ENCODE measurements at regions not wholly inside any gene's neighbourhood (a gene's known extent, or its start where the extent isn't known, plus 50 kb on each side); places are given as distances from the start of the nearest gene placed in this dataset.
A peak's percentile ranks its signal among the peaks of the same experiment; 100 is the strongest.
"Not testable (repeated sequence)": the region's sequence is repeated elsewhere in the genome, so short reads cannot be mapped to it uniquely, and the experiment has no call there.

GRCh38 chr3:106276151-106276550, 407.3 kb upstream of the CBLB start:
- no peak for DNase-seq

- no peak for DNase-seq
Measured at GRCh38 chr3:106276755-106277612, 408.2 kb upstream of the CBLB start.

- DNase-seq: no peak
Measured at GRCh38 chr3:106277731-106278130, 408.9 kb upstream of the CBLB start.

- no peak for DNase-seq
Measured at GRCh38 chr3:106281221-106281620, 412.4 kb upstream of the CBLB start.

- DNase-seq: no peak
Measured at GRCh38 chr3:106282943-106283342, 414.1 kb upstream of the CBLB start.

GRCh38 chr3:106288781-106289180, 420.0 kb upstream of the CBLB start:
- DNase-seq: no peak

- no peak for DNase-seq
Measured at GRCh38 chr3:106290304-106290997, 421.6 kb upstream of the CBLB start.

GRCh38 chr3:106293161-106293560, 424.3 kb upstream of the CBLB start:
- no peak for DNase-seq

- no peak for DNase-seq
Measured at GRCh38 chr3:106294121-106294520, 425.3 kb upstream of the CBLB start.

GRCh38 chr3:106296062-106296461, 427.2 kb upstream of the CBLB start:
- no peak for DNase-seq

- DNase-seq: no peak
Measured at GRCh38 chr3:106299300-106300098, 430.7 kb upstream of the CBLB start.

GRCh38 chr3:106302451-106303221, 433.8 kb upstream of the CBLB start:
- peak; percentile 73 for DNase-seq

- no peak for DNase-seq
Measured at GRCh38 chr3:106303766-106304165, 435.0 kb upstream of the CBLB start.

GRCh38 chr3:106305127-106305526, 436.3 kb upstream of the CBLB start:
- no peak for DNase-seq

GRCh38 chr3:106305882-106306435, 437.1 kb upstream of the CBLB start:
- no peak for DNase-seq

- no peak for DNase-seq
Measured at GRCh38 chr3:106309274-106309673, 440.5 kb upstream of the CBLB start.

- DNase-seq: not testable (repeated sequence)
Measured at GRCh38 chr3:106309798-106310197, 441.0 kb upstream of the CBLB start.

- DNase-seq: no peak
Measured at GRCh38 chr3:106317141-106318055, 448.6 kb upstream of the CBLB start.

- not testable (repeated sequence) for DNase-seq
Measured at GRCh38 chr3:106321438-106321837, 452.6 kb upstream of the CBLB start.

GRCh38 chr3:106323586-106323985, 454.8 kb upstream of the CBLB start:
- DNase-seq: no peak
